Upper lobe of left lung (tissue), 4 donors: ENCODE measurements at regions not wholly inside any gene's neighbourhood (a gene's known extent, or its start where the extent isn't known, plus 50 kb on each side); places are given as distances from the start of the nearest gene placed in this dataset.

ENCODE experiments used
- CTCF ChIP-seq, 6 experiments: fragments of 450-650 bp in 4 of 6; fragments of 200-600 bp in 2 of 6; sonication (generic) in 2 of 6; IDR thresholded peaks; one replicate each; pipeline ENCODE4 v1.5.1; 2016 to 2019; ENCODE audit warnings: antibody characterized with exemption in 6 of 6
- EP300 ChIP-seq, 4 donors: sonication (generic); formaldehyde crosslinking; IDR thresholded peaks; one replicate each; pipeline ENCODE4 v1.5.1; 2017; ENCODE audit warnings: antibody characterized with exemption in 4 of 4, control low read depth in 2 of 4
- POLR2A ChIP-seq, 4 donors: fragments of 450-650 bp; IDR thresholded peaks; one replicate each; pipeline ENCODE4 v1.5.1; 2016 to 2017; ENCODE audit warnings: antibody characterized with exemption in 4 of 4, mild to moderate bottlenecking in 2 of 4
- POLR2AphosphoS5 ChIP-seq, 2 donors: sonication (generic); formaldehyde crosslinking; IDR thresholded peaks; one replicate each; pipeline ENCODE4 v1.5.1; 2017; ENCODE audit warnings: antibody characterized with exemption in 2 of 2

GRCh38 chr20:40293740-40294139 is 395.3 kb downstream of the MAFB start:
- no peak for TF ChIP-seq CTCF (IDR thresholded peaks at IDR 0.05)
- no peak for TF ChIP-seq POLR2A (IDR thresholded peaks at IDR 0.05)
- no peak for TF ChIP-seq EP300 (IDR thresholded peaks at IDR 0.05)
- TF ChIP-seq POLR2AphosphoS5 (IDR thresholded peaks at IDR 0.05), result no peak
